Left ventricle myocardium inferior (tissue), 1 donor: ENCODE measurements at regions not wholly inside any gene's neighbourhood (a gene's known extent, or its start where the extent isn't known, plus 50 kb on each side); places are given as distances from the start of the nearest gene placed in this dataset.

Experiments used
- DNase-seq: peaks from one replicate; pipeline ENCODE4 v3.0.0-alpha.2; 2020
- H3K27ac ChIP-seq: fragments of 200-600 bp; replicated peaks from 2 replicates; pipeline ENCODE4 v1.8.0; 2021
- H3K27me3 ChIP-seq: fragments of 200-600 bp; 2 replicates; pipeline ENCODE4 v1.8.0; 2021; ENCODE audit warnings: low read depth
- H3K36me3 ChIP-seq: fragments of 200-600 bp; 2 replicates; pipeline ENCODE4 v1.8.0; 2021
- H3K4me1 ChIP-seq: fragments of 200-600 bp; 2 replicates; pipeline ENCODE4 v1.8.0; 2021
- H3K4me3 ChIP-seq: fragments of 200-600 bp; 2 replicates; pipeline ENCODE4 v1.8.0; 2021; ENCODE audit warnings: mild to moderate bottlenecking, moderate library complexity
- H3K9me3 ChIP-seq: fragments of 200-600 bp; replicated peaks from 2 replicates; pipeline ENCODE4 v1.8.0; 2021
- CTCF ChIP-seq: fragments of 200-600 bp; IDR thresholded peaks from 2 replicates; pipeline ENCODE4 v1.8.0; 2021; ENCODE audit warnings: antibody characterized with exemption, mild to moderate bottlenecking, borderline replicate concordance
- intact Hi-C: fragments of 100-400 bp; cut with micrococcal nuclease; formaldehyde crosslinking; loops from one replicate; pipeline ENCODE4 v1.11.0; 2022
- donor health status: DM: no; HTN: yes; CAD: no; lungs with severe emphysema.

GRCh38 chr4:20423420-20423819, 171.7 kb downstream of the SLIT2 start:
- H3K27me3 ChIP-seq = no peaks in the 10 kb centered on the region
- H3K4me1 ChIP-seq = no peaks in the 10 kb centered on the region
- no peaks in the 10 kb centered on the region for H3K36me3 ChIP-seq
- H3K9me3 ChIP-seq = no peaks in the 10 kb centered on the region
- DNase-seq = no peak
- H3K4me3 ChIP-seq = no peak overlapping the region
- intact Hi-C loops = loop anchor here (10.0 kb wide), 1 partner anchor 121 kb away; no protein-coding TSS in a partner anchor
- H3K27ac ChIP-seq = no peak overlapping the region
- TF ChIP-seq CTCF = no peak

GRCh38 chr4:20426028-20426427, 174.3 kb downstream of the SLIT2 start:
- no peak for TF ChIP-seq CTCF
- no peak for DNase-seq
- H3K27me3 ChIP-seq = no peaks in the 10 kb centered on the region
- no peaks in the 10 kb centered on the region for H3K36me3 ChIP-seq
- intact Hi-C loops = loop anchor here (10.0 kb wide), 1 partner anchor 119 kb away; no protein-coding TSS in a partner anchor
- H3K27ac ChIP-seq = no peak overlapping the region
- H3K9me3 ChIP-seq = no peaks in the 10 kb centered on the region
- H3K4me3 ChIP-seq = no peak overlapping the region
- no peaks in the 10 kb centered on the region for H3K4me1 ChIP-seq

GRCh38 chr4:20428436-20429160, 176.9 kb downstream of the SLIT2 start:
- H3K4me1 ChIP-seq = no peaks in the 10 kb centered on the region
- TF ChIP-seq CTCF = peak; percentile 31
- H3K4me3 ChIP-seq = no peak overlapping the region
- H3K27me3 ChIP-seq = no peaks in the 10 kb centered on the region
- no peak for DNase-seq
- H3K9me3 ChIP-seq = no peaks in the 10 kb centered on the region
- no peak overlapping the region for H3K27ac ChIP-seq
- H3K36me3 ChIP-seq = no peaks in the 10 kb centered on the region
- intact Hi-C loops = loop anchor here (10.0 kb wide), 1 partner anchor 116 kb away; no protein-coding TSS in a partner anchor

GRCh38 chr4:20430259-20430941, 178.7 kb downstream of the SLIT2 start:
- Histone ChIP-seq H3K36me3 (no peaks in the 10 kb centered on the region), H3K4me3 (no peak overlapping the region), H3K9me3 (no peaks in the 10 kb centered on the region), H3K27me3 (no peaks in the 10 kb centered on the region), H3K27ac (peak overlapping the region; percentile 43), H3K4me1 (no peaks in the 10 kb centered on the region)
- no peak for DNase-seq
- intact Hi-C loops = no loop called here
- TF ChIP-seq CTCF = no peak

- intact Hi-C loops = no loop called here
- peak overlapping the region; percentile 9 for H3K4me3 ChIP-seq
- H3K36me3 ChIP-seq = no peaks in the 10 kb centered on the region
- H3K4me1 ChIP-seq = no peaks in the 10 kb centered on the region
- DNase-seq = peak; percentile 17
- no peaks in the 10 kb centered on the region for H3K9me3 ChIP-seq
- no peak for TF ChIP-seq CTCF
- peak overlapping the region; percentile 43 for H3K27ac ChIP-seq
- no peaks in the 10 kb centered on the region for H3K27me3 ChIP-seq
Measured at GRCh38 chr4:20431543-20431951, 179.8 kb downstream of the SLIT2 start.
